Mucosa of descending colon (tissue), 3 donors: ENCODE measurements at regions not wholly inside any gene's neighbourhood (a gene's known extent, or its start where the extent isn't known, plus 50 kb on each side); places are given as distances from the start of the nearest gene placed in this dataset.

Experiments used
- ATAC-seq: fragments of 200-7000 bp; cut with Tn5 transposase; one replicate; pipeline ENCODE4 v1.9.1; 2020; ENCODE audit warnings: mild to moderate bottlenecking, moderate library complexity
- DNase-seq, 3 donors: peaks; one replicate each; pipeline ENCODE4 v3.0.0-alpha.2; 2020
- H3K36me3 ChIP-seq: fragments of 200-600 bp; one replicate; pipeline ENCODE4 v1.8.0; 2021; ENCODE audit warnings: low read depth, mild to moderate bottlenecking
- H3K4me1 ChIP-seq: fragments of 200-600 bp; one replicate; pipeline ENCODE4 v1.8.0; 2021; ENCODE audit warnings: low read depth, mild to moderate bottlenecking
- H3K4me3 ChIP-seq: fragments of 200-600 bp; one replicate; pipeline ENCODE4 v1.8.0; 2021; ENCODE audit warnings: mild to moderate bottlenecking
- H3K9me3 ChIP-seq: fragments of 200-600 bp; one replicate; pipeline ENCODE4 v1.8.0; 2021; ENCODE audit warnings: mild to moderate bottlenecking
- CTCF ChIP-seq: fragments of 200-600 bp; IDR thresholded peaks from one replicate; pipeline ENCODE4 v1.8.0; 2022; ENCODE audit warnings: antibody characterized with exemption, mild to moderate bottlenecking
- intact Hi-C, 2 donors: fragments of 100-400 bp; cut with DNase I in 1 of 2; cut with micrococcal nuclease in 1 of 2; formaldehyde crosslinking; loops; one replicate each; pipeline versions ENCODE4 v1.11.0 to v1.11.1; 2022; cut with DNase I, micrococcal nuclease
- donor health status: DM: no; HTN: no; CAD: no; lungs with moderate emphysema.
- donor health status: DM: no; HTN: no; CAD: no.
- donor health status: DM: no; HTN: yes; CAD: no.

GRCh38 chr7:88495881-88496725 lies 189.4 kb upstream of the STEAP4 start:
- Histone ChIP-seq H3K36me3 (no peaks in the 10 kb centered on the region), H3K4me1 (no peaks in the 10 kb centered on the region), H3K9me3 (no peaks in the 10 kb centered on the region), H3K4me3 (no peak overlapping the region)
- DNase-seq: no peak
- no peak for ATAC-seq
- TF ChIP-seq CTCF: no peak
- intact Hi-C loops: no loop called here

- Histone ChIP-seq H3K36me3 (no peaks in the 10 kb centered on the region), H3K9me3 (no peaks in the 10 kb centered on the region), H3K4me1 (no peaks in the 10 kb centered on the region), H3K4me3 (no peak overlapping the region)
- no peak for TF ChIP-seq CTCF
- ATAC-seq: no peak
- intact Hi-C loops: no loop called here
- DNase-seq: no peak
Measured at GRCh38 chr7:88492153-88492552, 185.5 kb upstream of the STEAP4 start.

GRCh38 chr7:88490874-88491273 lies 184.2 kb upstream of the STEAP4 start:
- TF ChIP-seq CTCF: no peak
- no peaks in the 10 kb centered on the region for H3K36me3 ChIP-seq
- no peaks in the 10 kb centered on the region for H3K4me1 ChIP-seq
- intact Hi-C loops: no loop called here
- H3K9me3 ChIP-seq: no peaks in the 10 kb centered on the region
- ATAC-seq: no peak
- no peak overlapping the region for H3K4me3 ChIP-seq
- no peak for DNase-seq

- intact Hi-C loops: no loop called here
Measured at GRCh38 chr7:88490161-88490560, 183.5 kb upstream of the STEAP4 start.

DNA sequence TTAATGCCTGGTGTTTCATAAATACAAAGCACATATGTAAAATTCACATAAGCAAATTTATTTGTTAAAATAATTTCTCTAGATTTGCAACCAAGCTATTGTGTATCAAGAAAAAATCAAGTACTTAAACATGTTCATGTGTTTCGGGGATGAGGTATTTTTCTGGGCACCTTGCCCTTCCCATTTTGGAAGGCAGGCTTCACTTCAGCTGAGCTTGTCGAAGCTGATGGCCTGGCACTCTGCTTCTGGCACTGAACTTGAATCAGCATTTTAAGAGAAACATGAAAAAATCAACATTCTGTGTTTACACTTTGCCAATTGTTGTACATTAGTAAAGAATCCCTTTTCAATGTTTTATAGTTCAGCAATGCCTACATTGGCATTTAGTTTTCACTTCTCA lies 179.1 kb upstream of the STEAP4 start:
- Histone ChIP-seq H3K9me3 (no peaks in the 10 kb centered on the region), H3K4me3 (no peak overlapping the region), H3K36me3 (no peaks in the 10 kb centered on the region), H3K4me1 (no peaks in the 10 kb centered on the region)
- DNase-seq: no peak
- ATAC-seq: no peak
- no peak for TF ChIP-seq CTCF
- intact Hi-C loops: no loop called here

More at GRCh38 chr7:88490161-88490560, 183.5 kb upstream of the STEAP4 start:
- no peak for DNase-seq
- H3K9me3 ChIP-seq: no peaks in the 10 kb centered on the region
- ATAC-seq: no peak
- no peak overlapping the region for H3K4me3 ChIP-seq
- H3K36me3 ChIP-seq: no peaks in the 10 kb centered on the region
- no peaks in the 10 kb centered on the region for H3K4me1 ChIP-seq
- no peak for TF ChIP-seq CTCF

GRCh38 chr7:88484551-88484950 lies 177.9 kb upstream of the STEAP4 start:
- H3K4me1 ChIP-seq: no peaks in the 10 kb centered on the region
- H3K36me3 ChIP-seq: no peaks in the 10 kb centered on the region
- ATAC-seq (no peak), DNase-seq (no peak)
- no peak overlapping the region for H3K4me3 ChIP-seq
- no peaks in the 10 kb centered on the region for H3K9me3 ChIP-seq
- intact Hi-C loops: no loop called here
- TF ChIP-seq CTCF: no peak
